ENCODE measurements at regions not wholly inside any gene's neighbourhood (a gene's known extent, or its start where the extent isn't known, plus 50 kb on each side); places are given as distances from the start of the nearest gene placed in this dataset.

DNA sequence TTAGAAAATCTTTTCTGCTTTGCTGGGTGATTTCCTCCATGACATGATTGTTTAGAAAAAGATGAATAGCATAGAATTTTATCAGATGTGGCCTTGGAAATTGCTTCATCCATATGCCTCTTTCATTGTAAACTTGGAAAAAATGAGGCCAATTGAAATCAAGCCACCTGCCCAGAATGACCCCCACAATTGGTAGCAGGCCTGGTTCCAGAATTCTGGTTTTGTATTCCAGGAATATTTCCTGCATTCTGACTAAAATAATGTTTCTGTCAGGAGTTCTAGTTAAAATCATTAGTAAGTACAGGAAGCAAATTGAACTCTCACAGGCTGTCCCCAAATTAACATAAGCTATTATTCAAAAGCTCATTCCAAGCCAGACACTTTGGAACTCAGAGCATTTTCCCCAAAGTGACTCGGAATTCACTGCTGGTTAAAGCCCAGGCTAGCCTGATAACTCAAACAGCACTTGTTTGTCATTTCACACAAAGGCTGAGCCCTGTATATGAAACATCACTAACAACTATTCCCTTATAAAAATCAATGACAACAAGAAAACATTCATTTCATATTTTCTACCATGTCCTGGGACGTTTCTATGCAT lies 75.1 kb upstream of the ADCY2 start:
- Histone ChIP-seq H2BK5ac (ENCODE audit: low read depth, low read length) (no peak overlapping the region), H3K4me1 (replicated peaks in 1 of 4; ENCODE audit: control insufficient read depth in 3 of 4, insufficient read depth in 4 of 4, low read length in 3 of 4) (no peaks in the 10 kb centered on the region), H2BK20ac (ENCODE audit: low read length) (no peak overlapping the region), H3K4me3 (ENCODE audit: extremely low read depth in 1 of 4, insufficient read depth in 2 of 4, low read depth in 3 of 4, low read length in 4 of 4) (no peak overlapping the region), H2BK120ac (replicated peaks; ENCODE audit: low read depth, low read length) (no peak overlapping the region), H3K27me3 (replicated peaks in 1 of 4; ENCODE audit: control insufficient read depth in 3 of 4, extremely low read depth in 1 of 4, insufficient read depth in 3 of 4, low read length in 3 of 4) (no peaks in the 10 kb centered on the region; a peak in 1 of 7 replicates), H3K18ac (ENCODE audit: extremely low read depth, low read length) (no peak overlapping the region), H3K36me3 (ENCODE audit: control insufficient read depth in 2 of 4, insufficient read depth in 4 of 4, low read length in 3 of 4) (no peaks in the 10 kb centered on the region), H3K27ac (ENCODE audit: low read depth, low read length) (no peak overlapping the region), H3K4me2 (ENCODE audit: insufficient read depth in 1 of 2, low read depth in 2 of 2, low read length in 2 of 2) (no peak overlapping the region), H3K4ac (replicated peaks; ENCODE audit: insufficient read length, low read depth, low read length) (no peak overlapping the region), H4K20me1 (replicated peaks in 1 of 2; ENCODE audit: control insufficient read depth in 1 of 2, insufficient read depth in 2 of 2, low read length in 2 of 2) (no peaks in the 10 kb centered on the region), H3K79me2 (ENCODE audit: control insufficient read depth in 1 of 2, insufficient read depth in 2 of 2, low read length in 2 of 2) (no peaks in the 10 kb centered on the region), H3K79me1 (ENCODE audit: low read depth, low read length) (no peaks in the 10 kb centered on the region), H3K9ac (replicated peaks in 1 of 4; ENCODE audit: extremely low read depth in 1 of 4, low read depth in 3 of 4, low read length in 3 of 4) (no peak overlapping the region), H3K23me2 (ENCODE audit: low read depth, low read length) (no peaks in the 10 kb centered on the region), H3K56ac (replicated peaks; ENCODE audit: insufficient read length, low read depth, low read length) (no peak overlapping the region), H3K14ac (ENCODE audit: insufficient read length) (no peak overlapping the region), H2BK15ac (ENCODE audit: low read length) (no peak overlapping the region), H2AFZ (ENCODE audit: low read length) (no peak overlapping the region), H2BK12ac (ENCODE audit: low read depth, low read length) (no peak overlapping the region), H3K9me3 (ENCODE audit: insufficient read depth in 2 of 2, low read depth in 1 of 2, low read length in 1 of 2) (no peaks in the 10 kb centered on the region), H3K23ac (ENCODE audit: insufficient read length) (no peak overlapping the region), H4K5ac (ENCODE audit: insufficient read length, low read depth, low read length) (no peak overlapping the region), H2AK5ac (ENCODE audit: low read depth, low read length) (no peak overlapping the region), H4K91ac (replicated peaks; ENCODE audit: insufficient read length, low read length) (no peak overlapping the region), H4K8ac (ENCODE audit: extremely low read depth, insufficient read depth, low read length) (no peak overlapping the region)
- TF ChIP-seq CBX8 (IDR thresholded peaks at IDR 0.05; ENCODE audit: borderline replicate concordance, low read depth, low read length) (no peak), KDM5A (IDR thresholded peaks at IDR 0.05; ENCODE audit: low read length) (no peak), KDM4A (IDR thresholded peaks at IDR 0.05; ENCODE audit: low read depth, low read length, severe bottlenecking) (no peak)
- no peak for FAIRE-seq
- CTCF ChIA-PET (ENCODE audit: partially characterized antibody) = interaction anchor here (0.9 kb wide), 1 partner anchor 73 kb away, joined by 3 read pairs; no protein-coding TSS in a partner anchor
- WGBS, 2 experiments (ENCODE audit: extremely low coverage in 1 of 2, insufficient coverage in 1 of 2, insufficient read length in 1 of 2, insufficient replicate concordance in 2 of 2, low coverage in 1 of 2, low lambda C conversion rate in 2 of 2, missing lambda C conversion rate in 1 of 2) = 80% methylated on average over 2 of the region's 2 CpGs; no CpG with 5 or more reads in 1 of the 2 experiments
- POLR2A ChIA-PET (ENCODE audit: partially characterized antibody) = interaction anchor here (1.0 kb wide), 1 partner anchor 55 kb away, joined by 3 read pairs; no protein-coding TSS in a partner anchor
- DNase-seq (ENCODE audit: low read depth in 1 of 2, low spot score in 2 of 2) = no peak

Data from H1 (cell line).